ENCODE measurements at regions not wholly inside any gene's neighbourhood (a gene's known extent, or its start where the extent isn't known, plus 50 kb on each side); places are given as distances from the start of the nearest gene placed in this dataset.

DNA sequence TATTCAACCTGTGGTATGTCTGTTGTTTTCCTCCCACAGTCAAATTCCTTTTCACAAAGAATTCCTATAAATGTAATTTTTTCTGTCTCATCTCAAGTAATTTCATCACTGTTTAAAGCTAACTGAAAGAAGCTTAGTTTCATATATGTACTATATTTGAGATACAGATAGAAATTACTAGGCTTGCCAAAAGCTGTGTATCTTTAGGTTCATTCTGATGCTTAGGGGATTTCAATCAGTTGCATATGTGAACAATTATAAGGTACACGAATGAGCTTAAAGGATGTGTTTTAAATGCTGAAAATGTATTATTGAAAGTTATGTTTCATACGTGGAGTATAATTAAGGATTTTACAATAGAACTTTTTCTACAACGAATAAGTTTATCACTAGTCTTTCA, 59.2 kb upstream of the DSG1 start:
- DNase-seq (ENCODE audit: low read depth) = no peak
- H3K4me3 ChIP-seq (ENCODE audit: low read depth, low read length) = no peak overlapping the region
- no peak for TF ChIP-seq MYC (IDR thresholded peaks at IDR 0.05; ENCODE audit: low read depth, low read length)
- TF ChIP-seq, protein P1, sequence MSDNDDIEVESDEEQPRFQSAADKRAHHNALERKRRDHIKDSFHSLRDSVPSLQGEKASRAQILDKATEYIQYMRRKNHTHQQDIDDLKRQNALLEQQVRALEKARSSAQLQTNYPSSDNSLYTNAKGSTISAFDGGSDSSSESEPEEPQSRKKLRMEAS (IDR thresholded peaks at IDR 0.05; ENCODE audit: low read depth, low read length) = no peak
- TF ChIP-seq, protein P2, sequence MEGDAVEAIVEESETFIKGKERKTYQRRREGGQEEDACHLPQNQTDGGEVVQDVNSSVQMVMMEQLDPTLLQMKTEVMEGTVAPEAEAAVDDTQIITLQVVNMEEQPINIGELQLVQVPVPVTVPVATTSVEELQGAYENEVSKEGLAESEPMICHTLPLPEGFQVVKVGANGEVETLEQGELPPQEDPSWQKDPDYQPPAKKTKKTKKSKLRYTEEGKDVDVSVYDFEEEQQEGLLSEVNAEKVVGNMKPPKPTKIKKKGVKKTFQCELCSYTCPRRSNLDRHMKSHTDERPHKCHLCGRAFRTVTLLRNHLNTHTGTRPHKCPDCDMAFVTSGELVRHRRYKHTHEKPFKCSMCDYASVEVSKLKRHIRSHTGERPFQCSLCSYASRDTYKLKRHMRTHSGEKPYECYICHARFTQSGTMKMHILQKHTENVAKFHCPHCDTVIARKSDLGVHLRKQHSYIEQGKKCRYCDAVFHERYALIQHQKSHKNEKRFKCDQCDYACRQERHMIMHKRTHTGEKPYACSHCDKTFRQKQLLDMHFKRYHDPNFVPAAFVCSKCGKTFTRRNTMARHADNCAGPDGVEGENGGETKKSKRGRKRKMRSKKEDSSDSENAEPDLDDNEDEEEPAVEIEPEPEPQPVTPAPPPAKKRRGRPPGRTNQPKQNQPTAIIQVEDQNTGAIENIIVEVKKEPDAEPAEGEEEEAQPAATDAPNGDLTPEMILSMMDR (IDR thresholded peaks at IDR 0.05; ENCODE audit: low read depth, low read length) = no peak
- no peak for TF ChIP-seq POLR2A (IDR thresholded peaks at IDR 0.05; ENCODE audit: extremely low read depth, insufficient read length)

DNA sequence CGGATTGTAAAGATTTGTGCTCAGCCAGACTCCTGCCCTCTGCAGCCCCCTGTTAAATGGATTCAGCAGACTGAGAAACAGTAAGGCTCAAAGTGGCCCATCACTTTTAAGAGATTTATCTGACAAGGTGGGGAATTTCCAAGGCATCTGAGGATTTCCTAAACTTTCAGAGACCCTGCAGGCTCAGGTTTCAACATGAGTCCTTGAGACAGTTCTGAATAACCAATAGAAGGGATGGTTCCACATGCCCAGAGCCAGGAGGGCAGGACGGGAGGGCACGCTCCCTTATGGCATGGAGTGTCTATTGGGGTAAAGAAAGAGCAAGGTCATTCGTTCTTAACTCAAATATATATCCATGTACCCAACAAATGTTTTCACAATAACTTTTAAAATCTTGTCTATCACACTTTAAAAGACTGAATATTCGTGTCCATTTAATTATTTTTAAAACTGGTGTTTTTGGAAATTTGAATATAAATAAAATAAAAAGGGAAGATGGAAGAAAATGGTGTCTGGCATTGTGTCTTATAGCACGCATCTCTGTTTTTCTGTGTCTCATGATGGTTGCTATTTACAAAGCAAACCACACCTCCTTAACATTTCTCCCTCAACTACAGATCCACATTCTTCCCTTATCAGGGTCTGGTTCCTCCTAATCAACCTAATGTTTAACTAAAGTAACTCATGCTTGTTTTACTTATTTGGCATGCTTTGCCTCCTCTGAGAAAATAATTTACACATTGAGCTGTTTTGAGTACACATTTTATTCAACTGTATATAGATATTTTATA, 56.0 kb upstream of the DSG1 start:
- no peak for DNase-seq (ENCODE audit: low read depth)
- H3K4me3 ChIP-seq (ENCODE audit: low read depth, low read length) = no peak overlapping the region
- TF ChIP-seq, protein P1 (IDR thresholded peaks at IDR 0.05; ENCODE audit: low read depth, low read length) = no peak
- TF ChIP-seq, protein P2 (IDR thresholded peaks at IDR 0.05; ENCODE audit: low read depth, low read length) = no peak
- TF ChIP-seq MYC (IDR thresholded peaks at IDR 0.05; ENCODE audit: low read depth, low read length) (no peak), POLR2A (IDR thresholded peaks at IDR 0.05; ENCODE audit: extremely low read depth, insufficient read length) (no peak)

DNA sequence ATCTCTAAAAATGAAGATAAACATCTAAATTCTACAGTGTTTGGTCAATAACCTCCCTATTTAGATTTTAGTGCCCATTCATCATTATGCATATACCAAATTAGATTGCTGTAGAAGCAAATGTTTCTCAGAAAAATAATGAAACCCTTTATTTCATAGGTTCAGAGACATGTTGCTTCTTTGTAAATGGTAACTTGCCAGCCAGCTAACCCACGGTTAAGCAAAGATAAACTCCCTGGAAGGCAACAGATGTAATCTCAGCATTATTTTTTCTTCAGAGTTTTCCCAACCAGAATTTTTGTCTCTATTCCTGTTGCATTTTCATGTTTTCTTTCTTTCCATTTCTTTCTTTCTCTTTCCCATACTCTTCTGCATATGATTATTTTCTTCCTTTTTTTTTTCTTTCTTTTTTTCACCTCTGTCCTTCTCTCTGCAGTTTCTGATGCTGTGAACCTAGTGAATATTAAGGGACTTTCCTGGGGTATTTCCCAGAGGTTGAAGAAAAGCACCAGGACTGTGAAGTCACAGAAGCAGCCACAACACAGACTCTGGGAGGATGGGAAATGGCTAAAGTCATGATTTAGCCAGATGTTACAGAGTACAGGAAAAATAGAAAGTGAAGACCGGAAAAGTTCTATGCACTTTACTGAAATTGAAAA, 50.0 kb upstream of the DSG1 start:
- TF ChIP-seq POLR2A (IDR thresholded peaks at IDR 0.05; ENCODE audit: extremely low read depth, insufficient read length) = no peak
- TF ChIP-seq MYC (IDR thresholded peaks at IDR 0.05; ENCODE audit: low read depth, low read length) = no peak
- TF ChIP-seq, protein P2 (IDR thresholded peaks at IDR 0.05; ENCODE audit: low read depth, low read length) = no peak
- TF ChIP-seq, protein P1 (IDR thresholded peaks at IDR 0.05; ENCODE audit: low read depth, low read length) = no peak
- no peak overlapping the region for H3K4me3 ChIP-seq (ENCODE audit: low read depth, low read length)
- no peak for DNase-seq (ENCODE audit: low read depth)
